ENCODE measurements at regions not wholly inside any gene's neighbourhood (a gene's known extent, or its start where the extent isn't known, plus 50 kb on each side); places are given as distances from the start of the nearest gene placed in this dataset.
"Not testable (repeated sequence)": the region's sequence is repeated elsewhere in the genome, so short reads cannot be mapped to it uniquely, and the experiment has no call there.

DNA sequence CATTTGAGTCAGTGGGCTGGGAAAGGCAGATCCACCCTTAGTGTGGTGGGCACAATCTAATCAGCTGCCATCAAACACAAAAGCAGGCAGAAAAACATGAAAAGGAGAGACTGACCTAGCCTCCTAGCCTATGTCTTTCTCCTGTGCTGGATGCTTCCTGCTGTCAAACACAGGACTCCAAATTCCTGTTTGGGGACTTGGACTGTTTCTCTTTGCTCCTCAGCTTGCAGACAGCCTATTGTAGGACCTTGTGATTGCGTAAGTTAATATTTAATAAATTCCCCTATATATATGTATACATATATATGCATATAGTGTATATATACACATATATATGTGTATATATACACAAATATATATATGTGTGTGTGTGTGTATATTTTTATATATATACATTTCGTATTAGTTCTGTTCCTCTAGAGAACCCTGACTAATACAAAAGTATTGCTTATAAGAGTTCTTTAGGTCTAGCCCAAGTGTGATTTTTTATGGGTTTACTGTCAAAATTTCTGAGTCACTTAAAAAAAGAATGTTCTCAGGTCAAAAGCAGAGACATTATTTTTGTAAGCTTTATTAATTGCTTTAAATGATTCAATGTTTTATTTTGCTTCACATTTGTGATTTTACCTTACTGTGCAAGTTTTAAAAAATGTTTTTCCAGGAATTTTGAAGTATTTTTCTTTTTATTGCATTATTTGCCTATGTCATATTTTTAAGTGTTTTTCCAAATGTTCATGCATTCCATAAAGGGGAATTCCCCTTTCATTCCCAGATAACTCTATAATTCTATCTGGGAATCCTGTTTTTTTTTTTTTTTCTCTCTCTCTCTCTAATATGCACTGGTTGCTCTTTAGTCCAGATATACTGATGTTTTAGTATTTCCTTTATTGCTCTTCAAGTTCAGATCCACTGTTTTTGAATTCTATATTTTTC lies 92.1 kb upstream of the ADAMTS5 start:
- no peak for DNase-seq

DNA sequence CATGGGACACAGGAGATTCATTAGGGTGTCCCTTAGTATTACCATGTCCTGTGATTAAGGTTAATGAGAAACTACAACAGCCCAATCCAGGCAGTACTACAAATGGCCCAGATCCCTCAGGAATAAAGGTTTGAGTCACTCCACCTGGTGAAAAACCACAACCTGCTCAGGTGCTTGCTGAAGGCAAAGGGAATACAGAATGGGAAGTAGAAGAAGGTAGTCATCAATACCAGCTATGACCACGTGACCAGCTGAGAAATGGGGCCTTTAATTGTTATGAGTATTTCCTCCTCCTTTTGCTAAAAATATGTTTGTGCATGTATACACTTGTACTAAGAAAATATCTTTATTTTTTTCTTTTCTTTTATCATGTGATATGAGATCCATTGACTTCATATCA lies 91.1 kb upstream of the ADAMTS5 start:
- no peak for DNase-seq

DNA sequence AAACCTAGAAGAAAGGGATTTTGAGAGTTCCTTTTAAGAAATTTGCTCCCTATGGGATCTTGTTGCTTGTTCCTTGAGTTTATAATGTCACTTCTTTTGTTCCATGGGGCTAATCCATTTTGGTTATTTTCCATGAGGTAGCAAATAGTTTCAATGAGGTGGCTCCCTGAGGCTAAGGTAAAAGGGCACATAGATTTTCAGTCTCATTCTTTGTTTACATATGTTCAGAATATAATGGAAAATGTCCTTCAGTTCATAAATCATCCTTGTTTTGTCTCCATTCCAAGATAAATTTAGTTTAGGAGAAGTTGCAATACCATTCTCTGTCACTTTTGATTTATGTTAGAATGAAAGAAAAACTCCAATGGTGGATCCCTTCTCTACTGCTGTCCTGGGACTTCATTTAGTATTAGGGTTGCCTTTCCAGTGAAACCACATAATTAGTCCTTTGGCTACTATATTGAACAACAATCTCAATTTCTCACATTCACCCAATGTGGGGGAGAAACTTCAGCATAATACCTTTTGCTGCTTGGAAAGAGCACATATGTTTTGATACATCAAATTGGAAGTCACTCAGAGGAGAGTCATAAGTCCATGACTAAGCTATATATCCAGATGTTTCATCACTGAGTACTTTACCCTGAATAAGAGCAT lies 80.9 kb upstream of the ADAMTS5 start:
- DNase-seq: no peak

DNA sequence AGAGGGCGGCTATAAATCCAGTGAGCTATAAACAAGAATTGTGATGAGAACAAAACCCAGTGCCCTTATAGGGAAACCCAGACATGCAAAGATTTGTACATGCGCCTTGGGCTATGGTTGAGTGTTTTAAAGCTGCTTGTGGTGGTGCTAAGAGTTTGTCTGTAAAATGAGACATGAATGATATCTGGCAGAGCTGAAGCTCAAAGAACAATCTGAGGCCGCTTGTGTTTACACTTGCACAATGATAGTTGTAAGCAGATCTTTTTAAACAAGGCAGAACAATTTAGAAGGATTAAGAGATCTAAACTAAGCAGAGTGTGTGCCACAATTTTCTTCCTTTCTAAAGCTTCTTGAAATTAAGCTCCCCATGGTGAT lies 80.4 kb upstream of the ADAMTS5 start:
- DNase-seq: no peak

DNA sequence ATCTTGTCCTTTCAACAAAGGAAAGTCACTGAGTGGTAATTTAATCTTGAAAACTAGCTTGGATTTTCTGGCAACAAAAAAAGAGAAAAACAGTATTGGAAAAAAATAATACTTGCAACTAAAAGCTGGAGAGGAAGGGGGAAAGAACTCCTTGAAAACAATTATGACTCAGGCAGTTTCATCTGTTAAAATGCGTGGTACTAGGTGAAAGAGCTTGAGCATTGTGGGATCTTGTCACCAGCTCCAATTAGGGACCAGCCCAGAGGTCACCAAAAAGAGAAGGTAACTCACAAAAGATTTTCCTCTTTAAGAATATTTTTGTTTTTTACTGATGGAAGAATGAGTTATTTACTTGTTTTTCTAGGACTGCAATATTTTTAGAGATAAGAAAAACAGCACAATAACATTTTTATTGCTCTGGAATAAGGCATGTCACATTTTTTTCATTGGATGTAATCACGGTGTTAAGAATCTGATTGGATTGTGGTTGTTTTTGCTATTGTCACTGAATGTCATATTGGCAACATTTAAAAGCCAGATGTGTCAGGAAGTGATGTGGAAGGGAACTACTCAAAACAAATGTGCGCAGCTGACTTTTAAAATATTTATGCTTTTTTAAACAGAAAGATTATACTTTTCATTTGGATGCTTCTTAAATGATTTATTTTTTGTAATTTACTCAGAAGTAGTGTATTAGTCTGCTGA lies 78.5 kb upstream of the ADAMTS5 start:
- no peak for DNase-seq

DNA sequence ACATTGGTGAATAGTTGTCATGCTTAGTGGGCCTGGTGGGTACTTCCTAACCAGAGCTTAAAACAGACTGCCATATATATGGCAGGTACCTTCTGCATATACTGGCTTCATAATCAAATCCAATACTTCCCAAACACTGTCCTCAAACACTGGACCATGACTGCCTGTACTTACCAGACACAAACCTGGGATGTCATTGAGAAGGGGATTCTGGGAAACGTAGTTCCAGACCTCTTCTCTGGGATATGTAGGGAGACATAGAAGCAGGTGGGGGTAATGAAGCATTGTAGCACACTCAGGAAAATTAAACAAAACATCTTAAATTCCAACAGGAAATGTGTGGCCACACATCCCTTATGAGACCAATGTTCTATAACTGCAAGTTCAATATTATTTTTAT lies 76.5 kb upstream of the ADAMTS5 start:
- no peak for DNase-seq

DNA sequence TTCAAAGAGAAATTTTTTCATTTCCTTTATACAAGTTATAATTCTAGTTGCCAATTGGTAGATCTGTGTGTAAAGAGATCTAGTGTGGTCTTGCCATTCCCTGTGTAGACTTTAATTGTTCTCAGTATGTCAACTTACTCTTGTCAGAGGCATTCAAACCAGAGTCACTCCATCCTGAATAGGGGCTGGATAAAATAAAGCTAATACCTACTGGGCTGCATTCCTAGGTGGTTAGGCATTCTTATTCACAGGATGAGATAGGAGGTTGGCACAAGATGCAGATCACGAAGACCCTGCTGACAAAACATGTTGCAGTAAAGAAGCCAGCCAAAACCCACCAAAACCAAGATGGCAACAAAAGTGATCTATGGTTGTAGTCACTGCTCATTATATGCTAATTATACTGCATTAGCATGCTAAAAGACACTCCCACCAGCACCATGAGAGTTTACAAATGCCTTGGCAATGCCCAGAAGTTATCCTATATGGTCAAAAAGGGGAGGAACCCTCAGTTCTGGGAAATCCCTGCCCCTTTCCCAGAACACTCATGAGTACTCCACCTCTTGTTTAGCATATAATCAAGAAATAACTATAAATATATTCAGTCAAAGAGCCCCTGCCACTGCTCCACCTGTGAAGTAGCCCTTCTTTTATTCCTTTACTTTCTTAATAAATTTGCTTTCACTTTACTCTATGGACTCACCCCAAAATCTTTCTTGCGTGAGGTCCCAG lies 74.0 kb upstream of the ADAMTS5 start:
- no peak for DNase-seq

DNA sequence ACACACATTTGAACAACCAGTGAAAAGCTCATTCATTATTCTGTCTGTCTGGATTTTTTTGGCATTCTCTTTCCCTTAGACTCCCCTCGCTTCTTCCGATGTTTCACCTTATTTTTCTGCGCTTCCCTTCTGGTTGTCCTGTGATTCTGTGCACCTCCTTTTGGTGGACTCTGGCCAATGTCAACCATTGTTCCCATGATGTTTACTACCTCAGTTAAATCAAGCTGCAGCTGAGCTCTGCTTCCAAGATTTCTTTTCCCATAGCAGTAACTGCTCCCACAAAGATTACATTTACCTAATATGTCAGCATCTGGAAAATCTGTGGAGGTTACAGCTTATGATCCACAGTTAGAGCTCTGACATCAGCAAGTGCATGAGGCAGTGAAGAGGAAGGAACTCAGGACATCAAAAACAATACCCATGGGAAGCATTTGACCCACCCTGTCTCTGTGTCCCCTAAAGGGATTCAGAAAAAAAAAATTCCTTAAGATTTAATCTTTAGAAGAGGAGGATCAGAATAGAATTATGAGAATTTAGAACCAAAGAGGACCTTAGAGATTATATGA lies 69.9 kb upstream of the ADAMTS5 start:
- DNase-seq: no peak

DNA sequence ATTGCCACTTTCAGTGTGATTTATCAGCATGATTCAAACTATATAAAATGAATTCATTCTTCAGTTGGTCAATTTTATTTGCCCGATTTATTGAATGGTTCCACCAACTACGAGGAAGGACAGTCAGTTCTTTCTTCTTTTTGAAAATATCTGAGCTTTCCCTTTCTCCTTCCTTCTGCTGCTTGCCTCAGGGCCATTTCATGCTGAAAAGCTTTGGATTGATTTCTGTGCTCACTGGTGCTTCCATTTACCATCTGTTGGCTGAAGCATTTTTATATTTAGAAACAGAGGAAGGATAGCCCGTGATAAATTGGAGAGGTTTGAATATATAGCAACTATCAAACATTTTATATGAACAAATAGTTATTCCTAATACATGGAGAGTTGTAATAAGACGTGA lies 68.9 kb upstream of the ADAMTS5 start:
- DNase-seq: no peak

DNA sequence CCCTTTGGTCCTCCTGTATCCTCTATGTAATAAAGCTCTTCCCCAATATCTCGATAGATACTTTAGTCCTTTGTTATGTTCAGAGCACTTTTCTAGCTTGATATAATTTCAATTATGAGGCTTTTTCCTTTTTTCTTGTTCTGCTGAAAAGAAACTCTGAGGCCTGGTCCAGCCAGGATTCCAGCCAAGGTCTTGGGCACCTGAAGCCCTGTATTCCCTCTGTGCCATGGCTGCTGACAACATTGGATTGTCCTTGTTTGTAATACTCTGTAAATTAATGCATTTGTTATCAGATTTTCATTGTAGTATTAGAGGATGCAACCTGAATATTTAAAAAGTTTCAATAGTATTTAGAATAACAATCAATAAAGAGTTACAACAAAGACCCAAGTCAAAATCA lies 67.9 kb upstream of the ADAMTS5 start:
- DNase-seq: no peak

DNA sequence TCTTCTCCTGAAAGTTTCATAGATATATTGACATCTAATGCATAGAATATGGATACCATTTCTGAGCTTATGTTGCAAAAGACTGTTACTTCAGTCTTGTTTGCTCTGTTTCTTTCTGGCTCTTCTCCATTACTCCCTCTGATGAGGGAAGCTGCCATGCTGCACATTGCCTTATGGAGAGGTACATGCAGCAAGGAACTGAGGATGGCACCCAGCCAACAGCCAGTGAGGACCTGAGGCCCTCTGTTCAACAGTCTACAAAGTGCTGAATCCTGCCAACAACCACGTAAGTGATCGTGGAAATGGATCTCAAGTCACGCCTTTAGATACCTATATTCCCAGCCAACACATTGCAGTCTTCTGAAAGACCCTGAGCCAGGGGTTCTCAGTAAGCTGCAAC lies 66.6 kb upstream of the ADAMTS5 start:
- no peak for DNase-seq

DNA sequence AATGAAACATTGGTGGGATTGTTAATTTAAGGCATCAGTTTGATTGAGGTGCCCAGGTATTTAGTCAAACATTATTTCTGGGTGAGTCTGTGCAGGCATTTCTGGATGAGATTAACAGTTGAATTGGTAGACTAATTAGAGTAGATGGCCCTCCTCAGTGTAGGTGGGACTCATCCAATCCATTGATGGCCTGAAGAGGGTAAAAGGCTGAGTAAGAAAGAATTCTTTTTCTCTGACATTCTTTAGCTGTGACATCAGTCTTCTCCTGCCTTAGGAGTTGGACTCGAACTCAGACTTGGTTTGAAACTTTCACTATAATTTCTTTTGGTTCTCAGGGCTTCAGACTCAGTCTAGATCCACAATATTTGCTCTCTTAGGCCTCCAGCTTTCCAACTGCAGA lies 59.6 kb upstream of the ADAMTS5 start:
- no peak for DNase-seq

DNA sequence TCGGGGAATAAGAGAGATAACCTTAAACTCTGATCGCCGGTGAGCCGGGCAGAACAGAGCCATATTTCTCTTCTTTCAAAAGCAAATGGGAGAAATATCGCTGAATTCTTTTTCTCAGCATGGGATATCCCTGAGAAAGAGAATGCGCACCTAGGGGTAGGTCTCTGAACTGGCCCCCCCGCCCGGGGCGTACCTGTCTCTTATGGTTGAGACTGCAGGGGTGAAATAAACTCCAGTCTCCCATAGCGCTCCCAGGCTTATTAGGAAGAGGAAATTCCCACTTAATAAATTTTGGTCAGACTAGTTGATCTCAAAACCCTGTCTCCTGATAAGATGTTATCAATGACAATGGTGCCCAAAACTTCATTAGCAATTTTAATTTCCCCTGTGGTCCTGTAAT lies 58.8 kb upstream of the ADAMTS5 start:
- DNase-seq: not testable (repeated sequence)

DNA sequence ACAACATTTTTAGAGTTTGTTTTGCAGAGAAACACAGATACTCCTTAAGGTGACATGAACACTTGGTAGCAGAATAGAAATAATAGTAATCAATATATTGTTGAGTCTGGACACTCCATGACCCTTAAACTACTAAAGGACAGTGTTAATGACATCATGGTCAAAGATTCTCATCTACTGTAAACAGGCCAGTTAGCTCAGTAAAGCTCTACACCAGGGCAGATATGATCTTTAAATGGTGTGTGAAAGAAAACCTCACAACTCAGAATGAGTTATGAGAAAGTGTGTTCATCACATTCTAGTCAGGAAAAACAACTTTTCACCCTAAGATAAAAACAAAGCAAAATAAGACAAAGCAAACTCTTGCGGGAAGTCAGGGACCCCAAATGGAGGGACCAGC lies 58.1 kb upstream of the ADAMTS5 start:
- DNase-seq: no peak

DNA sequence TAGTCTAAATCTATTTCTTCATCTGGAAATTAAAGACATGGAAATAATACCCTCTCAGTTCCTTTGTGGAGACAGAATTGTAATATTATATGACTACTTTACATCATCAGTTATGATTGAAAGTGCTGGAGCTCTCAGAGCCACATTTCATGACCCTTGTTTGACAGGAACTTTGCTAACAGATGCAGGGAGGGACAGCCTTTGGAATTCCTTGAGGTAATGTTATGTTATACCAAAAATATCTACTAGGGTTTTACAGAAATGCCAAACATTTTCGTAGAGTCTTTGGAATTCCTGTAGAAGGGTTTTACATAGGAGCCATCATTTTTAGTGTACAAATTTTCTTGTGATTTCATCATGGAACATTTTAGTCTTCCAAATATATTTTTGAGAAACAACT lies 57.4 kb upstream of the ADAMTS5 start:
- no peak for DNase-seq

DNA sequence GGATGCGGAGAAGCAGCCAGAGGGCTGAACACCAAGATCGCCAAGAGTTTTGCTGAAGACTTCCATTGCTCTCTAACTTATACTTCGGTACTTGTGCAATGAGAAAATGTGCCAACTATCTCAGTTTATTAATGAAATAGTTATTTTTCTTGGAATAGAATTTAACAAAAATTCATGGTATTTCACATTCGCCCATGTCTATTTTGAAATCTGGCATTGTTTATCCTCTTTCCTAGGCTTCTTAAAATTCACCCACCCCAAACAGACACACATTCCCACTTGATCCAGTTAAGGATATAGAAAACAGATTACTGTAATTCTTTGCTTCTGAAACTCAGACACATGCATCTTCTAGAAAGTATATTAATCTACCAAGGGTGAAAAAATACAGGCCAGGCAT lies 56.3 kb upstream of the ADAMTS5 start:
- no peak for DNase-seq

DNA sequence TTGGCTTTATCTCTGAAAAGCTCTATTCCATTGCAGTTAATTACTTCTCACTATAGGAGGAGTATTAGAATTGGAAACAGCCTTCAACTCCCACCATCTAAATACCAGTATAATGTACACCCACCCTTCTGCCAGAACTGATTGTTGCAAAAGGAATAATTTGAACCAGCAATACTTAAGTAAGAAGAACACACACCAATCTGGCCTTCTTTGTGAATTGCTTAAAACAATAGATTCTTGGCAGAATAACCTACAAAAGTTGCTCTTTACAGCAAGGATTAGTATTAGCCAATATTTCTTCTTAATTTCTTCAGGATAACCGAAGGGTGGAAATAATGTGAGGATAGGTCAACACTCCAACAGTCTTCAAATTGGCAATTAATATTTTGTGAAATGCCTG lies 54.9 kb upstream of the ADAMTS5 start:
- no peak for DNase-seq

DNA sequence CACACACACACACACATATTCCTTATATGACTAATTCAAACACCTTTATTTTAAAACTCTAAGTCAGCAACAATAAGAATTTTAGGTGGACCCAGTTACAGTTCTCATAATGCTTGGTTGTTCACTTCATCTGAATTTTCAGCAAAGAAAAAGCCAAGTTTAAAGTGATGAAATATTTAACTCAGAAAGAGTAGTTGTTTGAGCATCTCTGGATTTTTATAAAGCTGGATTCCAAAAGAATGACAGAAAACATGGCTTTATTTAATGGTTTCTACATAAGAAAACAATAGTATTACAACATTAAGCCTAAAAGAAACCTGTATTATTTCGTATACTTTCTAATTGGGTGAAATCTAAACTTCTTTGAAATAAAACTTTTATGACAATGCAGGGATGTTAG lies 54.2 kb upstream of the ADAMTS5 start:
- no peak for DNase-seq

DNA sequence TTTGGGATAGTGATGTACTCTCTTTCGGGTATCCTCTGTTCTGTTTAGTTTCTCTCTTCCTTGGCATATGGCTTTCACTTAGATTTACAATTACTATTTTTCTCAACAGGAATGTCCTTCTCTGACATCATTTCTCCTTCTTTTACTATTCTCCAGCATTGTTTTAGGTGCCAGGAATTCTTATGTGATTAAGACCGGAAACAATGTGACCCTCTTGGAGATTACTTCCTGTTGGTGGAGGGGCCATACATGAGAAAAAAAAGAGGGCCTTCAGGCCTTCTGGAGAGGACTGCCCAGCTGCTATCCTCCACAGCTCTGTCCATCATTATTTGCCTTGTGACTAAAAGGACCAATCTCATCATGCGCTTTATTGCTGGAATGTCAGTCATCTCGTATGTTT lies 50.4 kb upstream of the ADAMTS5 start:
- no peak for DNase-seq

Measured in stimulated activated CD4-positive, alpha-beta T cell treated with anti-CD3 and anti-CD28 coated beads, Interleukin-4, amount 100 ng/mL, for 24 hours (primary cell).